Astrocyte of the cerebellum (primary cell): ENCODE measurements at regions not wholly inside any gene's neighbourhood (a gene's known extent, or its start where the extent isn't known, plus 50 kb on each side); places are given as distances from the start of the nearest gene placed in this dataset.

Experiments used
- DNase-seq: peaks from one replicate; pipeline ENCODE4 v3.0.0-alpha.2; 2011; ENCODE audit warnings: low read depth
- H3K4me3 ChIP-seq: 2 replicates; pipeline ENCODE4 v1.5.1; 2011; ENCODE audit warnings: mild to moderate bottlenecking, low read depth, low read length, moderate library complexity
- in situ Hi-C: cut with HindIII; loops from 2 replicates; pipeline ENCODE4 v1.10.0; 2017; ENCODE audit warnings: low sequenced_read_pairs
- TF ChIP-seq, protein P1 (sequence below): IDR thresholded peaks from 2 replicates; pipeline ENCODE4 v1.5.1; 2012; ENCODE audit warnings: low read length, low read depth, moderate library complexity, mild to moderate bottlenecking; ENCODE audit errors: missing control alignments

DNA sequence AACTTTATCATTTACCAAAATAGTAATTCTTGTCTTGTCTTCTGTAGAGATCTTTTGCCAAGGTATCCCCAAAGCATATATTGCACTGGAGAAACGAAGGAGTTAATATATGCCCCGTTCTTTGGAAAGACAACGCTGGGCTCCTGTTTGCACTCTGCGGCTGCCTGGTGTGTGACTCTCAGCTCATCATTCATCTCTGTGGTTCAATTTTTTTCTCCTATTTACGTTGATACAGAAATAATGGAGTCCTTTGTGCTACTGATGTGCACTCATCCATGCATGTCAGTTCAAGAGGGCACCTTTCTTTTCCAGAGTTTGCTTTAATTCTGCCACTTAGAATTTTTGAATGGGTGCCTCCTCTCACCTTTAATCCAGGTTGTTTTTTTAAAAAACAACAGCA is 655.5 kb downstream of the DCDC2C start:
- H3K4me3 ChIP-seq: no peak overlapping the region
- TF ChIP-seq, protein P1, sequence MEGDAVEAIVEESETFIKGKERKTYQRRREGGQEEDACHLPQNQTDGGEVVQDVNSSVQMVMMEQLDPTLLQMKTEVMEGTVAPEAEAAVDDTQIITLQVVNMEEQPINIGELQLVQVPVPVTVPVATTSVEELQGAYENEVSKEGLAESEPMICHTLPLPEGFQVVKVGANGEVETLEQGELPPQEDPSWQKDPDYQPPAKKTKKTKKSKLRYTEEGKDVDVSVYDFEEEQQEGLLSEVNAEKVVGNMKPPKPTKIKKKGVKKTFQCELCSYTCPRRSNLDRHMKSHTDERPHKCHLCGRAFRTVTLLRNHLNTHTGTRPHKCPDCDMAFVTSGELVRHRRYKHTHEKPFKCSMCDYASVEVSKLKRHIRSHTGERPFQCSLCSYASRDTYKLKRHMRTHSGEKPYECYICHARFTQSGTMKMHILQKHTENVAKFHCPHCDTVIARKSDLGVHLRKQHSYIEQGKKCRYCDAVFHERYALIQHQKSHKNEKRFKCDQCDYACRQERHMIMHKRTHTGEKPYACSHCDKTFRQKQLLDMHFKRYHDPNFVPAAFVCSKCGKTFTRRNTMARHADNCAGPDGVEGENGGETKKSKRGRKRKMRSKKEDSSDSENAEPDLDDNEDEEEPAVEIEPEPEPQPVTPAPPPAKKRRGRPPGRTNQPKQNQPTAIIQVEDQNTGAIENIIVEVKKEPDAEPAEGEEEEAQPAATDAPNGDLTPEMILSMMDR: no peak
- in situ Hi-C loops: no loop called here
- no peak for DNase-seq

DNA sequence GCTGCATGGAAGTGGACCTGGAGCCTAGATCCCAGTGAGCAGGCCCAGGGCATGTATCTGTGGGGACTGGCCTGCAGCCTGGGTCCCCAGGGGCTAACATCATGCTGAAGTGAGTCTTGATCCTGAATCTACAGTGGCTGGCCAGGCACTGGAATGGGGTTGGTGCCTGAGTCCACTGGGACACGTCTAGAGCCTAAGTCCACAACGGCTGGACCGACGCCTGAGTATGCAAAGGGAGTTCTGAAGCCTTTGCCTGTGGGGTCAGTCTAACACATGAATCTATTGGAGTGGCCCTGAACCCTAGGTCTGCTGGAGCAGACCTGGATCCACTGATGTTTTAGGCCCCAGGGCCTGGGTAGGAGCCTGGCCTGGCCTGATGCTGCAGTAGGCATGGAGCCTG is 665.5 kb downstream of the DCDC2C start:
- in situ Hi-C loops: no loop called here

GRCh38 chr2:4369826-4370419 is 666.5 kb downstream of the DCDC2C start:
- DNase-seq: no peak
- H3K4me3 ChIP-seq: no peak overlapping the region
- TF ChIP-seq, protein P1: no peak
- in situ Hi-C loops: no loop called here

More for the DNA sequence above, 665.5 kb downstream of the DCDC2C start:
- TF ChIP-seq, protein P1: no peak
- no peak for DNase-seq
- no peak overlapping the region for H3K4me3 ChIP-seq

DNA sequence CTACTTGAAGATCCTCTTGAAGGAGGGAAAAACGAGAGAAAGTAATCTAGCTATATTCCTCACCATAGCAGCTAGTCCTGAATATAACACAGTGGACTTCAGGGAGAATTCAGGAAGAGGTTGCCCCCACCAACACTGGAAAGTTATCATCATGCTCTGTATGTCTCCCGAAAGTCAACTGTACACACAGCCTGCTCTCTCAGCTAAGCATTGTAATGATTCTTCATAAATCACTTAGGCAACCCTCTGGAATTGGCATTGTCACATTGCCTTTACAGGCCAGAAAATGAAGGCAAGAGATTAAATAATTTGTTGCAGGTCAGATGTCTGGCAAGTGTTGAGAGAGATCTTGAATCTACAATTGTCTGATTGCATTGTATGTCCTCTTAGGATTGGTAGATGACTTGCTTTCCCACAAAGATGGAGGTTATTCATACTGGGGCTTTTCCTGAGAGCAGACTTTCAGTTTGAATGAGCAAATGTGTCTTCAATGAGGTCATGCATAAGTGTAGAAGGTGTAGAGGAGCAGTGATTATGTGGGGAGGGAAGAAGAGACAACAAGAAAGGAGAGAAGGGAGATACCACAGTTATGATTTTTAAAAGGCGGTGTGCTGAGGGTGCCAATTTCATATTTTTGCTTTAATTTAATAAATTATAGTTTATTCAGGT is 667.2 kb downstream of the DCDC2C start:
- H3K4me3 ChIP-seq: no peak overlapping the region
- TF ChIP-seq, protein P1: no peak
- DNase-seq: no peak
- in situ Hi-C loops: no loop called here

GRCh38 chr2:4381049-4381448 is 677.7 kb downstream of the DCDC2C start:
- no peak overlapping the region for H3K4me3 ChIP-seq
- TF ChIP-seq, protein P1: no peak
- no peak for DNase-seq
- in situ Hi-C loops: no loop called here

GRCh38 chr2:4381773-4382172 is 678.4 kb downstream of the DCDC2C start:
- DNase-seq: no peak
- TF ChIP-seq, protein P1: no peak
- in situ Hi-C loops: no loop called here
- no peak overlapping the region for H3K4me3 ChIP-seq
